Liver (tissue), 8 donors: ENCODE measurements at regions not wholly inside any gene's neighbourhood (a gene's known extent, or its start where the extent isn't known, plus 50 kb on each side); places are given as distances from the start of the nearest gene placed in this dataset.

Experiments used
- DNase-seq: peaks from one replicate; pipeline ENCODE4 v3.0.0-alpha.2; 2017; ENCODE audit warnings: low spot score
- H3K27ac ChIP-seq, 2 donors: one replicate each; pipeline ENCODE4 v1.7.0; 2013; ENCODE audit warnings: inconsistent platforms in 2 of 2, low read length in 2 of 2, control low read depth in 1 of 2, low read depth in 1 of 2, mild to moderate bottlenecking in 1 of 2
- H3K27me3 ChIP-seq, 4 donors: one replicate each; pipeline versions ENCODE4 v1.6.1 to v1.7.0; 2013; ENCODE audit warnings: low read length in 3 of 4, inconsistent platforms in 1 of 4, mild to moderate bottlenecking in 1 of 4, moderate library complexity in 1 of 4; ENCODE audit not compliant: control insufficient read depth in 4 of 4, insufficient read depth in 4 of 4
- H3K36me3 ChIP-seq, 4 donors: one replicate each; pipeline versions ENCODE4 v1.6.1 to v1.7.0; 2013; ENCODE audit warnings: low read length in 3 of 4, mild to moderate bottlenecking in 3 of 4, low read depth in 1 of 4, moderate library complexity in 1 of 4; ENCODE audit not compliant: control insufficient read depth in 4 of 4, insufficient read depth in 3 of 4
- H3K4me1 ChIP-seq, 4 donors: one replicate each; pipeline versions ENCODE4 v1.6.1 to v1.7.0; 2013; ENCODE audit warnings: low read length in 3 of 4, mild to moderate bottlenecking in 3 of 4, moderate library complexity in 1 of 4; ENCODE audit not compliant: control insufficient read depth in 4 of 4, insufficient read depth in 4 of 4
- H3K4me3 ChIP-seq, 3 donors: one replicate each; pipeline versions ENCODE4 v1.6.1 to v1.7.0; 2013; ENCODE audit warnings: low read length in 3 of 3, control low read depth in 1 of 3, low read depth in 1 of 3, mild to moderate bottlenecking in 1 of 3
- H3K9ac ChIP-seq, 2 donors: one replicate each; pipeline ENCODE4 v1.7.0; 2013; ENCODE audit warnings: low read length in 2 of 2, mild to moderate bottlenecking in 2 of 2, moderate library complexity in 2 of 2, control low read depth in 1 of 2, low read depth in 1 of 2
- H3K9me3 ChIP-seq, 4 donors: one replicate each; pipeline versions ENCODE4 v1.6.1 to v1.7.0; 2013; ENCODE audit warnings: low read length in 3 of 4; ENCODE audit not compliant: control insufficient read depth in 4 of 4
- CTCF ChIP-seq: fragments of 150-350 bp; IDR thresholded peaks from 2 replicates; pipeline ENCODE4 v1.5.1; 2017; ENCODE audit warnings: improper control_type of control experiment, low read depth, low read length; ENCODE audit not compliant: missing input control
- EGR1 ChIP-seq, 2 donors: IDR thresholded peaks; 2 replicates each; pipeline ENCODE4 v1.6.1; 2016 to 2018; ENCODE audit warnings: antibody characterized with exemption in 2 of 2, low read depth in 2 of 2
- FOXA1 ChIP-seq: IDR thresholded peaks from 2 replicates; pipeline ENCODE4 v1.6.1; 2016; ENCODE audit warnings: antibody characterized with exemption
- FOXA2 ChIP-seq: IDR thresholded peaks from 2 replicates; pipeline ENCODE4 v1.6.1; 2016; ENCODE audit warnings: antibody characterized with exemption
- HNF4G ChIP-seq: IDR thresholded peaks from 2 replicates; pipeline ENCODE4 v1.6.1; 2016; ENCODE audit warnings: antibody characterized with exemption
- JUND ChIP-seq, 2 donors: IDR thresholded peaks; 2 replicates each; pipeline ENCODE4 v1.6.1; 2016; ENCODE audit warnings: antibody characterized with exemption in 2 of 2
- MAX ChIP-seq: IDR thresholded peaks from 2 replicates; pipeline ENCODE4 v1.6.1; 2016; ENCODE audit warnings: antibody characterized with exemption
- NR2F2 ChIP-seq: IDR thresholded peaks from 2 replicates; pipeline ENCODE4 v1.6.1; 2016; ENCODE audit warnings: antibody characterized with exemption
- RAD21 ChIP-seq, 2 donors: IDR thresholded peaks; 2 replicates each; pipeline ENCODE4 v1.6.1; 2016; ENCODE audit warnings: antibody characterized with exemption in 2 of 2, mild to moderate bottlenecking in 2 of 2
- REST ChIP-seq: IDR thresholded peaks from 2 replicates; pipeline ENCODE4 v1.6.1; 2016; ENCODE audit warnings: antibody characterized with exemption, mild to moderate bottlenecking
- SP1 ChIP-seq: IDR thresholded peaks from 2 replicates; pipeline ENCODE4 v1.6.1; 2018; ENCODE audit warnings: antibody characterized with exemption, mild to moderate bottlenecking
- TAF1 ChIP-seq: conservative IDR thresholded peaks from 2 replicates; pipeline ENCODE4 v1.6.1; 2016; ENCODE audit warnings: antibody characterized with exemption, mild to moderate bottlenecking
- WGBS: extraction: QIAGEN DNeasy Blood & Tissue Kit; methylation state at CpG from one replicate; pipeline ENCODE4 v1.1.7; 2013; 5-methylcytosine and 5-hydroxymethylcytosine counted together
- TF ChIP-seq, protein P1 (sequence below): IDR thresholded peaks from 2 replicates; pipeline ENCODE4 v1.6.1; 2016; ENCODE audit warnings: antibody characterized with exemption
- TF ChIP-seq, protein P2 (sequence below): IDR thresholded peaks from 2 replicates; pipeline ENCODE4 v1.6.1; 2016; ENCODE audit warnings: antibody characterized with exemption
- donor health status: healthy.
- donor health status: healthy.
- donor health status: healthy.
- donor health status: healthy.
- donor health status: healthy.

DNA sequence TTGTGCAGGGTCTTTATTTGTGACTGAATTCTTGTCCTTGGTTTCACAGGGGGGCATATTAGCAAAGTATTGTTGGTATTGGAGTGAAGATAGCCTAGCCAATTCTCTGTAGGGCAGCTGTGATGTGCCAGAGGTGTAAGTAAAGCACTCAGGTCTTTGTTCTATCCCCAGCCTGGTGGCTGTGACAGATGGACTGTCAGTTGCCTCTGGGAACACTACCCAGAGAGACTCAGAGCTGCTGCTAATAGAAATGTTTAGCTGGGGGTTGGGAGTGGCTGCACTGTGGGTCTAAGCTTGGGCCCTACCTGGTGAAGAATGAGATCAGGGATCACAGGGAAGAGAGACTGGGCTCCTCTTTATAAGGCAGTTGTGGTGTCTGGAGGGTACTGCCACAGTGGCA, 1006.5 kb upstream of the TYRP1 start (continued):
- TF ChIP-seq, protein P1, sequence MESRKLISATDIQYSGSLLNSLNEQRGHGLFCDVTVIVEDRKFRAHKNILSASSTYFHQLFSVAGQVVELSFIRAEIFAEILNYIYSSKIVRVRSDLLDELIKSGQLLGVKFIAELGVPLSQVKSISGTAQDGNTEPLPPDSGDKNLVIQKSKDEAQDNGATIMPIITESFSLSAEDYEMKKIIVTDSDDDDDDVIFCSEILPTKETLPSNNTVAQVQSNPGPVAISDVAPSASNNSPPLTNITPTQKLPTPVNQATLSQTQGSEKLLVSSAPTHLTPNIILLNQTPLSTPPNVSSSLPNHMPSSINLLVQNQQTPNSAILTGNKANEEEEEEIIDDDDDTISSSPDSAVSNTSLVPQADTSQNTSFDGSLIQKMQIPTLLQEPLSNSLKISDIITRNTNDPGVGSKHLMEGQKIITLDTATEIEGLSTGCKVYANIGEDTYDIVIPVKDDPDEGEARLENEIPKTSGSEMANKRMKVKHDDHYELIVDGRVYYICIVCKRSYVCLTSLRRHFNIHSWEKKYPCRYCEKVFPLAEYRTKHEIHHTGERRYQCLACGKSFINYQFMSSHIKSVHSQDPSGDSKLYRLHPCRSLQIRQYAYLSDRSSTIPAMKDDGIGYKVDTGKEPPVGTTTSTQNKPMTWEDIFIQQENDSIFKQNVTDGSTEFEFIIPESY, result no peak
- TF ChIP-seq TAF1, result no peak
- TF ChIP-seq MAX, result no peak
- no peak for TF ChIP-seq FOXA2
- TF ChIP-seq EGR1 (IDR thresholded peaks at IDR 0.05; ENCODE audit: low read depth in 2 of 2), result no peak

DNA sequence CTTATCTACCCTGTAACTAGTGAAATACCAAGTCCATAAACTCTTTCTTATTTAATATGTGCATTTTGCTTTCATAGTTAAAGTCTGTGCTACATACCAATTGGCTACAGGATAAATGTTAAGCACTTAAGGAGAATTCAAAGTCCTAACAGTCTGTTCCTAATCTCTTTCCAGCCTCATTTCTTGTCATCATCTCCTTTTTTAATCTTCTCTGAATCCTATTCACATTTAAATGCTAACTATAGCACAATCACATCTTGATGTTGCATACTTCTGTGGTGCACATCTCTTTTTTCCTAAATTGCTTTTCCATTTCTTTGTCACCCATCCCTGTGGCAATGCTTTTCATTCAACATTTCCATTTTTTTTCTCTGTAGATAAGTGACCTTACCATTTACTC, 996.1 kb upstream of the TYRP1 start:
- Histone ChIP-seq H3K36me3 (no peaks in the 10 kb centered on the region), H3K4me1 (no peaks in the 10 kb centered on the region), H3K27me3 (no peaks in the 10 kb centered on the region), H3K27ac (no peak overlapping the region), H3K4me3 (no peak overlapping the region), H3K9ac (no peak overlapping the region), H3K9me3 (no peaks in the 10 kb centered on the region)
- TF ChIP-seq HNF4G (no peak), MAX (no peak), TAF1 (no peak), FOXA2 (no peak), FOXA1 (no peak), JUND (IDR thresholded peaks at IDR 0.05) (no peak), RAD21 (IDR thresholded peaks at IDR 0.05) (no peak)
- TF ChIP-seq, protein P2, sequence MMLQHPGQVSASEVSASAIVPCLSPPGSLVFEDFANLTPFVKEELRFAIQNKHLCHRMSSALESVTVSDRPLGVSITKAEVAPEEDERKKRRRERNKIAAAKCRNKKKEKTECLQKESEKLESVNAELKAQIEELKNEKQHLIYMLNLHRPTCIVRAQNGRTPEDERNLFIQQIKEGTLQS, result no peak
- no peak for DNase-seq

DNA sequence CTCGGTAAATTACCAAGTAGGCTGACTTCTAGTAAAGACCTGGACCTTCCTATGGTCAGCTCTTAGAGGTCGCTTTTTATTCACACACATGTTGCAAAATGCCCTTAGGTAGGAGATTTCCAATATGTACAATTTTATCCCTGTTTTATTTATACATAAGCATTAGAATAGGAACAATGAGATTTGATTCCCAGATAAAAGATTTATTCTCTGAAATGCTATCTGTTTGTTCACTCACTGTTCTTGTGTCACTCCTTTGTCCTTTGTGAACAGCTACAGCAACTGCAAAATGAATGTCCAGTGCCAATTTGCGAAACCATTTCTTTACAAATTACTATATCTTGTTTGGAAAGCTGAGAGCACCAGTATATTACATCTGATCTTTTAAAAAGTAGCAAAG, 991.5 kb upstream of the TYRP1 start:
- Histone ChIP-seq H3K9me3 (peaks cover 0 to 3% (median 0%) of the 10 kb centered on the region in 4 donors), H3K4me1 (no peaks in the 10 kb centered on the region), H3K4me3 (no peak overlapping the region), H3K36me3 (no peaks in the 10 kb centered on the region), H3K27ac (no peak overlapping the region), H3K9ac (no peak overlapping the region), H3K27me3 (no peaks in the 10 kb centered on the region)
- no peak for DNase-seq
- 70% methylated on average over 3 of the region's 3 CpGs for WGBS
- TF ChIP-seq FOXA2 (no peak), MAX (no peak), REST (no peak), HNF4G (no peak), CTCF (no peak), NR2F2 (no peak), SP1 (no peak), RAD21 (IDR thresholded peaks at IDR 0.05) (no peak), EGR1 (IDR thresholded peaks at IDR 0.05; ENCODE audit: low read depth in 2 of 2) (no peak)
- TF ChIP-seq, protein P1, result no peak
